SK-N-SH (cell line): ENCODE measurements at regions not wholly inside any gene's neighbourhood (a gene's known extent, or its start where the extent isn't known, plus 50 kb on each side); places are given as distances from the start of the nearest gene placed in this dataset.

Experiments used
- CTCF ChIA-PET: fragments of 300-600, 350-600 bp; formaldehyde crosslinking; extraction: SDS; loops from one replicate; lab custom pipeline; 2021; lab: Yijun Ruan, JAX
- POLR2A ChIA-PET: fragments of 350-600 bp; sonication (Branson Sonifier 250); formaldehyde crosslinking; extraction: SDS; loops from one replicate; lab custom pipeline; 2020; ENCODE audit warnings: antibody characterized with exemption, inconsistent platforms; lab: Yijun Ruan, JAX
- DNase-seq: peaks from one replicate; pipeline ENCODE4 v3.0.0; 2012
- H2AFZ ChIP-seq: fragments of 200-600 bp; sonication (generic); 2 replicates; pipeline ENCODE4 v1.8.1; 2016; ENCODE audit warnings: antibody characterized with exemption, mild to moderate bottlenecking, low read depth
- H3F3A ChIP-seq: fragments of 200-600 bp; sonication (generic); replicated peaks from 2 replicates; pipeline ENCODE3; 2016; ENCODE audit warnings: antibody characterized with exemption, mild to moderate bottlenecking; ENCODE audit not compliant: insufficient read depth
- H3K27ac ChIP-seq, 2 experiments: fragments of 200-500 bp in 1 of 2; fragments of 200-600 bp in 1 of 2; sonication (Bioruptor generic) in 1 of 2; sonication (generic), shearing (Covaris generic) in 1 of 2; 2 replicates each; pipeline versions ENCODE4 v1.5.1 to v1.6.1; 2014 to 2016; ENCODE audit warnings: low read depth in 2 of 2, inconsistent platforms in 1 of 2, low read length in 1 of 2, mild to moderate bottlenecking in 1 of 2, mixed read lengths in 1 of 2
- H3K27me3 ChIP-seq: fragments of 200-600 bp; sonication (generic), shearing (Covaris generic); 2 replicates; pipeline ENCODE4 v1.6.1; 2016; ENCODE audit warnings: mixed run types; ENCODE audit not compliant: insufficient read depth
- H3K36me3 ChIP-seq, 2 experiments: fragments of 200-500 bp in 1 of 2; fragments of 200-600 bp in 1 of 2; sonication (Bioruptor generic) in 1 of 2; sonication (generic) in 1 of 2; replicated peaks in 1 of 2; 2 replicates each; pipeline versions ENCODE3 to v1.5.1; 2014 to 2016; ENCODE audit warnings: low read length in 1 of 2, mild to moderate bottlenecking in 1 of 2; ENCODE audit not compliant: insufficient read depth in 2 of 2, control insufficient read depth in 1 of 2
- H3K4me1 ChIP-seq, 2 experiments: fragments of 200-500 bp in 1 of 2; fragments of 200-600 bp in 1 of 2; sonication (Bioruptor generic) in 1 of 2; sonication (generic), shearing (Covaris generic) in 1 of 2; 2 replicates each; pipeline versions ENCODE4 v1.5.1 to v1.6.1; 2014 to 2016; ENCODE audit warnings: low read depth in 1 of 2, low read length in 1 of 2, mixed run types in 1 of 2; ENCODE audit not compliant: insufficient read depth in 2 of 2, control insufficient read depth in 1 of 2
- H3K4me2 ChIP-seq: fragments of 200-600 bp; sonication (generic), shearing (Covaris generic); 2 replicates; pipeline ENCODE4 v1.6.1; 2017; ENCODE audit warnings: mixed run types
- H3K4me3 ChIP-seq, 2 experiments: fragments of 200-500 bp in 1 of 2; fragments of 200-600 bp in 1 of 2; sonication (Bioruptor generic) in 1 of 2; sonication (generic), shearing (Covaris generic) in 1 of 2; 2 replicates each; pipeline versions ENCODE4 v1.5.1 to v1.8.1; 2014 to 2016; ENCODE audit warnings: low read depth in 2 of 2, inconsistent platforms in 1 of 2, low read length in 1 of 2, mild to moderate bottlenecking in 1 of 2, mixed read lengths in 1 of 2, moderate library complexity in 1 of 2
- H3K79me2 ChIP-seq: fragments of 200-600 bp; sonication (generic); 2 replicates; pipeline ENCODE4 v1.8.1; 2017; ENCODE audit warnings: mild to moderate bottlenecking; ENCODE audit not compliant: insufficient read depth
- H3K9ac ChIP-seq: fragments of 200-600 bp; sonication (generic); 2 replicates; pipeline ENCODE4 v1.6.1; 2017; ENCODE audit warnings: mixed run types
- H3K9me2 ChIP-seq: fragments of 200-600 bp; sonication (generic); 2 replicates; pipeline ENCODE4 v1.6.1; 2017; ENCODE audit warnings: mixed run types
- H3K9me3 ChIP-seq: fragments of 200-600 bp; sonication (generic); 2 replicates; pipeline ENCODE4 v1.6.1; 2017; ENCODE audit warnings: mixed run types, mild to moderate bottlenecking, moderate library complexity
- H4K20me1 ChIP-seq: fragments of 200-600 bp; sonication (generic); 2 replicates; pipeline ENCODE4 v1.6.1; 2017; ENCODE audit warnings: mild to moderate bottlenecking, mixed run types; ENCODE audit not compliant: insufficient read depth
- EP300 ChIP-seq, 2 experiments: IDR thresholded peaks; 2 replicates each; pipeline versions ENCODE4 v1.4.0 to v1.6.1; 2012; ENCODE audit warnings: borderline replicate concordance in 1 of 2, low read depth in 1 of 2, low read length in 1 of 2
- FOXM1 ChIP-seq: IDR thresholded peaks from 2 replicates; pipeline ENCODE4 v1.4.0; 2012; ENCODE audit warnings: low read depth, mild to moderate bottlenecking
- GATA2 ChIP-seq: sonication (generic); formaldehyde crosslinking; IDR thresholded peaks from 2 replicates; pipeline ENCODE4 v1.5.0; 2020; ENCODE audit warnings: mild to moderate bottlenecking, missing genetic modification reagents
- MEF2A ChIP-seq: IDR thresholded peaks from 2 replicates; pipeline ENCODE4 v1.4.0; 2012; ENCODE audit warnings: low read depth, borderline replicate concordance
- PBX3 ChIP-seq: IDR thresholded peaks from 2 replicates; pipeline ENCODE4; 2012
- RCOR1 ChIP-seq: fragments of 150-350 bp; IDR thresholded peaks from 2 replicates; pipeline ENCODE4 v1.6.1; 2017; ENCODE audit warnings: antibody characterized with exemption, low read length
- RXRA ChIP-seq: IDR thresholded peaks from 2 replicates; pipeline ENCODE4 v1.4.0; 2012; ENCODE audit warnings: low read depth, mild to moderate bottlenecking, borderline replicate concordance
- SMC3 ChIP-seq: IDR thresholded peaks from 2 replicates; pipeline ENCODE4 v1.6.1; 2012; ENCODE audit warnings: low read depth, low read length, improper control_type of control experiment
- TEAD4 ChIP-seq: IDR thresholded peaks from 2 replicates; pipeline ENCODE4 v1.4.0; 2012; ENCODE audit warnings: mild to moderate bottlenecking, borderline replicate concordance; ENCODE audit not compliant: insufficient read depth
- USF1 ChIP-seq: IDR thresholded peaks from 2 replicates; pipeline ENCODE4 v1.4.0; 2012; ENCODE audit warnings: low read depth, borderline replicate concordance
- YY1 ChIP-seq: IDR thresholded peaks from 2 replicates; pipeline ENCODE4 v1.4.0; 2012; ENCODE audit warnings: low read depth, mild to moderate bottlenecking
- WGBS: methylation state at CpG from one replicate; pipeline ENCODE4 v1.1.6; 2017; ENCODE audit warnings: low lambda C conversion rate; 5-methylcytosine and 5-hydroxymethylcytosine counted together
- TF ChIP-seq, protein P1 (sequence below): IDR thresholded peaks from 2 replicates; pipeline ENCODE4 v1.6.1; 2012; ENCODE audit warnings: mild to moderate bottlenecking, low read depth, low read length, moderate library complexity
- TF ChIP-seq, protein P2 (sequence below): IDR thresholded peaks from 2 replicates; pipeline ENCODE4 v1.4.0; 2012; ENCODE audit warnings: low read depth, borderline replicate concordance

DNA sequence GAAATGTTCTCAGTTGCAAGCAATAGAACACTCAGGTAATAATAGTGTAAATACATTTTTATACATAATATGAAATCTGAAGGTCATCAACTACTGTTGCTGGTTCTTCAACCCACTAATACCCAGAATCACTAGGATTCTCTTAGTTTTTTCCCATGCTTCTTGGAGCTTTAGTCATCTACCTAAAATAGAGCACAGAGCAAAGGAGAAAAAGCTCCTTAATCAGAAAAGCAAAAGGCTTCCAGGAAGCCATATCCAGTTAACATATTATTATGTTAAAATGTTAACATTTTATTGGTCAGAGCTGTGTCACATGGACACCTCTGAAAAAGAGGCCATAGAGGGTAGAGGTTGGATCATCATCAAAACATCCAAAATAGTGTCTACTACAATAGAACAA lies 57.0 kb downstream of the CCER1 start:
- H3K9ac ChIP-seq, result no peak overlapping the region
- no peaks in the 10 kb centered on the region for H3K27me3 ChIP-seq
- no peak for DNase-seq
- H3K27ac ChIP-seq, result no peak overlapping the region; a peak in 1 of 4 replicates
- no peak overlapping the region for H3K4me3 ChIP-seq
- H4K20me1 ChIP-seq, result no peaks in the 10 kb centered on the region
- CTCF ChIA-PET, result no interaction called here
- peaks cover 20% of the 10 kb centered on the region for H3F3A ChIP-seq
- POLR2A ChIA-PET, result no interaction called here
- H3K4me2 ChIP-seq, result no peak overlapping the region
- no peak for TF ChIP-seq RXRA
- no peak for TF ChIP-seq PBX3
- TF ChIP-seq, protein P1, sequence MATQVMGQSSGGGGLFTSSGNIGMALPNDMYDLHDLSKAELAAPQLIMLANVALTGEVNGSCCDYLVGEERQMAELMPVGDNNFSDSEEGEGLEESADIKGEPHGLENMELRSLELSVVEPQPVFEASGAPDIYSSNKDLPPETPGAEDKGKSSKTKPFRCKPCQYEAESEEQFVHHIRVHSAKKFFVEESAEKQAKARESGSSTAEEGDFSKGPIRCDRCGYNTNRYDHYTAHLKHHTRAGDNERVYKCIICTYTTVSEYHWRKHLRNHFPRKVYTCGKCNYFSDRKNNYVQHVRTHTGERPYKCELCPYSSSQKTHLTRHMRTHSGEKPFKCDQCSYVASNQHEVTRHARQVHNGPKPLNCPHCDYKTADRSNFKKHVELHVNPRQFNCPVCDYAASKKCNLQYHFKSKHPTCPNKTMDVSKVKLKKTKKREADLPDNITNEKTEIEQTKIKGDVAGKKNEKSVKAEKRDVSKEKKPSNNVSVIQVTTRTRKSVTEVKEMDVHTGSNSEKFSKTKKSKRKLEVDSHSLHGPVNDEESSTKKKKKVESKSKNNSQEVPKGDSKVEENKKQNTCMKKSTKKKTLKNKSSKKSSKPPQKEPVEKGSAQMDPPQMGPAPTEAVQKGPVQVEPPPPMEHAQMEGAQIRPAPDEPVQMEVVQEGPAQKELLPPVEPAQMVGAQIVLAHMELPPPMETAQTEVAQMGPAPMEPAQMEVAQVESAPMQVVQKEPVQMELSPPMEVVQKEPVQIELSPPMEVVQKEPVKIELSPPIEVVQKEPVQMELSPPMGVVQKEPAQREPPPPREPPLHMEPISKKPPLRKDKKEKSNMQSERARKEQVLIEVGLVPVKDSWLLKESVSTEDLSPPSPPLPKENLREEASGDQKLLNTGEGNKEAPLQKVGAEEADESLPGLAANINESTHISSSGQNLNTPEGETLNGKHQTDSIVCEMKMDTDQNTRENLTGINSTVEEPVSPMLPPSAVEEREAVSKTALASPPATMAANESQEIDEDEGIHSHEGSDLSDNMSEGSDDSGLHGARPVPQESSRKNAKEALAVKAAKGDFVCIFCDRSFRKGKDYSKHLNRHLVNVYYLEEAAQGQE, result no peak
- no peak for TF ChIP-seq RCOR1
- no peak for TF ChIP-seq GATA2 (CRISPR knock-in tag)
- no peak for TF ChIP-seq USF1
- no peak for TF ChIP-seq TEAD4
- H3K9me3 ChIP-seq, result no peaks in the 10 kb centered on the region
- H3K9me2 ChIP-seq, result no peaks in the 10 kb centered on the region
- H3K4me1 ChIP-seq, result peaks cover 0 to 21% of the 10 kb centered on the region in 2 experiments; a peak in 1 of 4 replicates
- H2AFZ ChIP-seq, result peak overlapping the region; percentile 66; the same call in 1 of the 2 replicates
- H3K36me3 ChIP-seq, result no peaks in the 10 kb centered on the region
- H3K79me2 ChIP-seq, result no peaks in the 10 kb centered on the region

- Histone ChIP-seq H3K36me3 (no peaks in the 10 kb centered on the region), H3K27me3 (no peaks in the 10 kb centered on the region), H3K27ac (no peak overlapping the region; a peak in 1 of 4 replicates), H3K79me2 (no peaks in the 10 kb centered on the region), H3K4me1 (peaks cover 0 to 21% of the 10 kb centered on the region in 2 experiments; a peak in 1 of 4 replicates), H3F3A (peaks cover 20% of the 10 kb centered on the region), H3K4me3 (no peak overlapping the region)
- CTCF ChIA-PET, result no interaction called here
- TF ChIP-seq SMC3 (no peak), YY1 (no peak), EP300 (IDR thresholded peaks at IDR 0.05; ENCODE audit: borderline replicate concordance in 1 of 2, low read depth in 1 of 2, low read length in 1 of 2) (no peak), GATA2 (CRISPR knock-in tag) (no peak), MEF2A (no peak), USF1 (no peak), FOXM1 (no peak)
- TF ChIP-seq, protein P2, sequence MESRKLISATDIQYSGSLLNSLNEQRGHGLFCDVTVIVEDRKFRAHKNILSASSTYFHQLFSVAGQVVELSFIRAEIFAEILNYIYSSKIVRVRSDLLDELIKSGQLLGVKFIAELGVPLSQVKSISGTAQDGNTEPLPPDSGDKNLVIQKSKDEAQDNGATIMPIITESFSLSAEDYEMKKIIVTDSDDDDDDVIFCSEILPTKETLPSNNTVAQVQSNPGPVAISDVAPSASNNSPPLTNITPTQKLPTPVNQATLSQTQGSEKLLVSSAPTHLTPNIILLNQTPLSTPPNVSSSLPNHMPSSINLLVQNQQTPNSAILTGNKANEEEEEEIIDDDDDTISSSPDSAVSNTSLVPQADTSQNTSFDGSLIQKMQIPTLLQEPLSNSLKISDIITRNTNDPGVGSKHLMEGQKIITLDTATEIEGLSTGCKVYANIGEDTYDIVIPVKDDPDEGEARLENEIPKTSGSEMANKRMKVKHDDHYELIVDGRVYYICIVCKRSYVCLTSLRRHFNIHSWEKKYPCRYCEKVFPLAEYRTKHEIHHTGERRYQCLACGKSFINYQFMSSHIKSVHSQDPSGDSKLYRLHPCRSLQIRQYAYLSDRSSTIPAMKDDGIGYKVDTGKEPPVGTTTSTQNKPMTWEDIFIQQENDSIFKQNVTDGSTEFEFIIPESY, result no peak
- TF ChIP-seq, all 33 proteins: peak for 0
- H2AFZ ChIP-seq, result no peak overlapping the region
- no peak overlapping the region for H3K4me2 ChIP-seq
- WGBS, result 90% methylated on average over 3 of the region's 3 CpGs
- no peak for DNase-seq
- H4K20me1 ChIP-seq, result no peaks in the 10 kb centered on the region
- H3K9ac ChIP-seq, result no peak overlapping the region
- no peaks in the 10 kb centered on the region for H3K9me2 ChIP-seq
- H3K9me3 ChIP-seq, result no peaks in the 10 kb centered on the region
- POLR2A ChIA-PET, result no interaction called here
These were observed 57.7 kb downstream of the CCER1 start for GRCh38 chr12:90897316-90897715.
